ENCODE measurements at regions not wholly inside any gene's neighbourhood (a gene's known extent, or its start where the extent isn't known, plus 50 kb on each side); places are given as distances from the start of the nearest gene placed in this dataset.

DNA sequence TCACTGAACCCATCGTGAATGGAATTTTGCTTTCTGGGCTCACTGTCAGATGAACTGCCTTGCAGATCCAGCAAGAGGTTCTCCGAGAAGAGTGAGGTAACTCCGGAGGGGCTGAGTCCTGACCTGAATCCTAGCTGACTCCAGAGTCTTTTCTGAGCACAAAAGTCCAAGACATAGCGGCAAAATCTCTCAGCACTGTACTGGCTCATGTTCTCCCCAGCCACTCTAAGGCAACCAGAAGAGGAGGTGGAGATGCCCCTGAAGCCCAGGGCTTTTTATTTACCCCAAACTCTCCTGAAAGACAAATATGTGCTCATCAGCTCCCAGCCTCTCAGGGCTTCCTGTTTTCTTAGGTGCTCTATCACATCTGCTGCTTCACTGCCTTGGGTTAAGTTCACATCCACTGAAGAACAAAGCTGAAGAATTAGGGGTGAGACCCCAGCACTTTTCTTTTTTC is 221.8 kb downstream of the MREG start (continued):
- TF ChIP-seq, protein P1, sequence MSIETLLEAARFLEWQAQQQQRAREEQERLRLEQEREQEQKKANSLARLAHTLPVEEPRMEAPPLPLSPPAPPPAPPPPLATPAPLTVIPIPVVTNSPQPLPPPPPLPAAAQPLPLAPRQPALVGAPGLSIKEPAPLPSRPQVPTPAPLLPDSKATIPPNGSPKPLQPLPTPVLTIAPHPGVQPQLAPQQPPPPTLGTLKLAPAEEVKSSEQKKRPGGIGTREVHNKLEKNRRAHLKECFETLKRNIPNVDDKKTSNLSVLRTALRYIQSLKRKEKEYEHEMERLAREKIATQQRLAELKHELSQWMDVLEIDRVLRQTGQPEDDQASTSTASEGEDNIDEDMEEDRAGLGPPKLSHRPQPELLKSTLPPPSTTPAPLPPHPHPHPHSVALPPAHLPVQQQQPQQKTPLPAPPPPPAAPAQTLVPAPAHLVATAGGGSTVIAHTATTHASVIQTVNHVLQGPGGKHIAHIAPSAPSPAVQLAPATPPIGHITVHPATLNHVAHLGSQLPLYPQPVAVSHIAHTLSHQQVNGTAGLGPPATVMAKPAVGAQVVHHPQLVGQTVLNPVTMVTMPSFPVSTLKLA (IDR thresholded peaks at IDR 0.05): no peak
- no peak for TF ChIP-seq MED8 (CRISPR knock-in tag; IDR thresholded peaks at IDR 0.05; ENCODE audit: insufficient replicate concordance)
- TF ChIP-seq ZNF34 (CRISPR knock-in tag; IDR thresholded peaks at IDR 0.05; ENCODE audit: borderline replicate concordance): no peak
- TF ChIP-seq ZNF672 (CRISPR knock-in tag; IDR thresholded peaks at IDR 0.05): no peak
- no peak for TF ChIP-seq ZNF674 (CRISPR knock-in tag; IDR thresholded peaks at IDR 0.05; ENCODE audit: low read depth)
- no peak for TF ChIP-seq ZNF264 (CRISPR knock-in tag; IDR thresholded peaks at IDR 0.05)
- no peak for TF ChIP-seq TMF1 (CRISPR knock-in tag; IDR thresholded peaks at IDR 0.05; ENCODE audit: low read depth)
- TF ChIP-seq HHEX (CRISPR knock-in tag; IDR thresholded peaks at IDR 0.05): no peak
- TF ChIP-seq NCOA5 (CRISPR knock-in tag; IDR thresholded peaks at IDR 0.05): no peak
- TF ChIP-seq, protein P2, sequence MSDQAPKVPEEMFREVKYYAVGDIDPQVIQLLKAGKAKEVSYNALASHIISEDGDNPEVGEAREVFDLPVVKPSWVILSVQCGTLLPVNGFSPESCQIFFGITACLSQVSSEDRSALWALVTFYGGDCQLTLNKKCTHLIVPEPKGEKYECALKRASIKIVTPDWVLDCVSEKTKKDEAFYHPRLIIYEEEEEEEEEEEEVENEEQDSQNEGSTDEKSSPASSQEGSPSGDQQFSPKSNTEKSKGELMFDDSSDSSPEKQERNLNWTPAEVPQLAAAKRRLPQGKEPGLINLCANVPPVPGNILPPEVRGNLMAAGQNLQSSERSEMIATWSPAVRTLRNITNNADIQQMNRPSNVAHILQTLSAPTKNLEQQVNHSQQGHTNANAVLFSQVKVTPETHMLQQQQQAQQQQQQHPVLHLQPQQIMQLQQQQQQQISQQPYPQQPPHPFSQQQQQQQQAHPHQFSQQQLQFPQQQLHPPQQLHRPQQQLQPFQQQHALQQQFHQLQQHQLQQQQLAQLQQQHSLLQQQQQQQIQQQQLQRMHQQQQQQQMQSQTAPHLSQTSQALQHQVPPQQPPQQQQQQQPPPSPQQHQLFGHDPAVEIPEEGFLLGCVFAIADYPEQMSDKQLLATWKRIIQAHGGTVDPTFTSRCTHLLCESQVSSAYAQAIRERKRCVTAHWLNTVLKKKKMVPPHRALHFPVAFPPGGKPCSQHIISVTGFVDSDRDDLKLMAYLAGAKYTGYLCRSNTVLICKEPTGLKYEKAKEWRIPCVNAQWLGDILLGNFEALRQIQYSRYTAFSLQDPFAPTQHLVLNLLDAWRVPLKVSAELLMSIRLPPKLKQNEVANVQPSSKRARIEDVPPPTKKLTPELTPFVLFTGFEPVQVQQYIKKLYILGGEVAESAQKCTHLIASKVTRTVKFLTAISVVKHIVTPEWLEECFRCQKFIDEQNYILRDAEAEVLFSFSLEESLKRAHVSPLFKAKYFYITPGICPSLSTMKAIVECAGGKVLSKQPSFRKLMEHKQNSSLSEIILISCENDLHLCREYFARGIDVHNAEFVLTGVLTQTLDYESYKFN (CRISPR knock-in tag; conservative IDR thresholded peaks at IDR 0.05): peak; percentile 67
- TF ChIP-seq TGIF2 (CRISPR knock-in tag; IDR thresholded peaks at IDR 0.05): no peak
- TF ChIP-seq TCF12 (IDR thresholded peaks at IDR 0.05): no peak
- TF ChIP-seq TCF12 (CRISPR knock-in tag; IDR thresholded peaks at IDR 0.05): no peak
- no peak for TF ChIP-seq ZBTB21 (CRISPR knock-in tag; IDR thresholded peaks at IDR 0.05)
- no peak for TF ChIP-seq ZSCAN25 (CRISPR knock-in tag; IDR thresholded peaks at IDR 0.05)
- no peak for TF ChIP-seq CENPX (CRISPR knock-in tag; IDR thresholded peaks at IDR 0.05)
- TF ChIP-seq, protein P3, sequence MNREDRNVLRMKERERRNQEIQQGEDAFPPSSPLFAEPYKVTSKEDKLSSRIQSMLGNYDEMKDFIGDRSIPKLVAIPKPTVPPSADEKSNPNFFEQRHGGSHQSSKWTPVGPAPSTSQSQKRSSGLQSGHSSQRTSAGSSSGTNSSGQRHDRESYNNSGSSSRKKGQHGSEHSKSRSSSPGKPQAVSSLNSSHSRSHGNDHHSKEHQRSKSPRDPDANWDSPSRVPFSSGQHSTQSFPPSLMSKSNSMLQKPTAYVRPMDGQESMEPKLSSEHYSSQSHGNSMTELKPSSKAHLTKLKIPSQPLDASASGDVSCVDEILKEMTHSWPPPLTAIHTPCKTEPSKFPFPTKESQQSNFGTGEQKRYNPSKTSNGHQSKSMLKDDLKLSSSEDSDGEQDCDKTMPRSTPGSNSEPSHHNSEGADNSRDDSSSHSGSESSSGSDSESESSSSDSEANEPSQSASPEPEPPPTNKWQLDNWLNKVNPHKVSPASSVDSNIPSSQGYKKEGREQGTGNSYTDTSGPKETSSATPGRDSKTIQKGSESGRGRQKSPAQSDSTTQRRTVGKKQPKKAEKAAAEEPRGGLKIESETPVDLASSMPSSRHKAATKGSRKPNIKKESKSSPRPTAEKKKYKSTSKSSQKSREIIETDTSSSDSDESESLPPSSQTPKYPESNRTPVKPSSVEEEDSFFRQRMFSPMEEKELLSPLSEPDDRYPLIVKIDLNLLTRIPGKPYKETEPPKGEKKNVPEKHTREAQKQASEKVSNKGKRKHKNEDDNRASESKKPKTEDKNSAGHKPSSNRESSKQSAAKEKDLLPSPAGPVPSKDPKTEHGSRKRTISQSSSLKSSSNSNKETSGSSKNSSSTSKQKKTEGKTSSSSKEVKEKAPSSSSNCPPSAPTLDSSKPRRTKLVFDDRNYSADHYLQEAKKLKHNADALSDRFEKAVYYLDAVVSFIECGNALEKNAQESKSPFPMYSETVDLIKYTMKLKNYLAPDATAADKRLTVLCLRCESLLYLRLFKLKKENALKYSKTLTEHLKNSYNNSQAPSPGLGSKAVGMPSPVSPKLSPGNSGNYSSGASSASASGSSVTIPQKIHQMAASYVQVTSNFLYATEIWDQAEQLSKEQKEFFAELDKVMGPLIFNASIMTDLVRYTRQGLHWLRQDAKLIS (CRISPR knock-in tag; IDR thresholded peaks at IDR 0.05): peak; percentile 57; the same call in 1 of the 2 replicates
- TF ChIP-seq, protein P4, sequence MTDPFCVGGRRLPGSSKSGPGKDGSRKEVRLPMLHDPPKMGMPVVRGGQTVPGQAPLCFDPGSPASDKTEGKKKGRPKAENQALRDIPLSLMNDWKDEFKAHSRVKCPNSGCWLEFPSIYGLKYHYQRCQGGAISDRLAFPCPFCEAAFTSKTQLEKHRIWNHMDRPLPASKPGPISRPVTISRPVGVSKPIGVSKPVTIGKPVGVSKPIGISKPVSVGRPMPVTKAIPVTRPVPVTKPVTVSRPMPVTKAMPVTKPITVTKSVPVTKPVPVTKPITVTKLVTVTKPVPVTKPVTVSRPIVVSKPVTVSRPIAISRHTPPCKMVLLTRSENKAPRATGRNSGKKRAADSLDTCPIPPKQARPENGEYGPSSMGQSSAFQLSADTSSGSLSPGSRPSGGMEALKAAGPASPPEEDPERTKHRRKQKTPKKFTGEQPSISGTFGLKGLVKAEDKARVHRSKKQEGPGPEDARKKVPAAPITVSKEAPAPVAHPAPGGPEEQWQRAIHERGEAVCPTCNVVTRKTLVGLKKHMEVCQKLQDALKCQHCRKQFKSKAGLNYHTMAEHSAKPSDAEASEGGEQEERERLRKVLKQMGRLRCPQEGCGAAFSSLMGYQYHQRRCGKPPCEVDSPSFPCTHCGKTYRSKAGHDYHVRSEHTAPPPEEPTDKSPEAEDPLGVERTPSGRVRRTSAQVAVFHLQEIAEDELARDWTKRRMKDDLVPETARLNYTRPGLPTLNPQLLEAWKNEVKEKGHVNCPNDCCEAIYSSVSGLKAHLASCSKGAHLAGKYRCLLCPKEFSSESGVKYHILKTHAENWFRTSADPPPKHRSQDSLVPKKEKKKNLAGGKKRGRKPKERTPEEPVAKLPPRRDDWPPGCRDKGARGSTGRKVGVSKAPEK (CRISPR knock-in tag; IDR thresholded peaks at IDR 0.05; ENCODE audit: borderline replicate concordance): no peak
- TF ChIP-seq SAP130 (CRISPR knock-in tag; IDR thresholded peaks at IDR 0.05; ENCODE audit: low read depth): no peak
- TF ChIP-seq DNMT1 (CRISPR knock-in tag; IDR thresholded peaks at IDR 0.05): no peak
- TF ChIP-seq SOX6 (IDR thresholded peaks at IDR 0.05): no peak
- peak; percentile 80 for TF ChIP-seq SOX6 (CRISPR knock-in tag; IDR thresholded peaks at IDR 0.05)

All from HepG2 (cell line).